LNCAP (cell line): ENCODE measurements at regions not wholly inside any gene's neighbourhood (a gene's known extent, or its start where the extent isn't known, plus 50 kb on each side); places are given as distances from the start of the nearest gene placed in this dataset.

Experiments
- TF ChIP-seq, protein P1 (sequence below): fragments of 450-650 bp; IDR thresholded peaks from 2 replicates; pipeline ENCODE4 v1.5.1; 2017; ENCODE audit warnings: mild to moderate bottlenecking

DNA sequence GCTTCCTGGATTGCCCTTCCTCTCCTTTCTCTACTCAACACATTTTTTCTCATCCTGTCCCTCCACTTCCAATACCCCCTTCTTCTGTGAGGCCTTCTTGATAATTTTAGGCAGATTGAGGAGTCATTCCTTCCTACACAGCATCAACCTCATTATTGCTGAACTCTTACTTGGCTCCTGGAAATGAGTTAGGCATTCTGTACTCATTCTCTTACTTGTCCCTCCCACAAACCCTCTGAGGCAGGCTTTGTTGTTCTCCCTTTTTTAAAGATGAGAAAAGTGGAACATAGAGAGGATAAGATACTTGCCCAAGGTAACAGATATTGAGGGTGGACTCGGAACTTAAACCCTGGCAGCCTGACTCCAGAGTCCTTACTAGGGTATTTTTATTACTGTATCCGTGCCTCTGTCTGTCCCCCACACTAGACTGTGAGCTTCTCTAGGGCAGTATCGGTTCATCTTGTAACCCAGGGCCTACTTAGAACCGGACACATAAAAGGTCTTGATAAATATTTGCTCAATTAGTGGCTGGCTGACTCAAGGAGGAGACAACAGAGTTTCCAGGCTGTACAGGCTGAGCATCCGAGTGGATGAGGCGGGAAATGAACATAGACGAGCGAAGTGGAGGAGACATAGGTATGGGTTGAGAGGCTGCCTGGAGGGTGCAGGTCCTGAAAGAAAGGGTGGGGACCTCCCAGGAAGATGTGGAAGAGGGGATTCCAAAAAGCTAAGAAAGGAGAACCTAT is 148.7 kb upstream of the ATP2B2 start:
- TF ChIP-seq, protein P1, sequence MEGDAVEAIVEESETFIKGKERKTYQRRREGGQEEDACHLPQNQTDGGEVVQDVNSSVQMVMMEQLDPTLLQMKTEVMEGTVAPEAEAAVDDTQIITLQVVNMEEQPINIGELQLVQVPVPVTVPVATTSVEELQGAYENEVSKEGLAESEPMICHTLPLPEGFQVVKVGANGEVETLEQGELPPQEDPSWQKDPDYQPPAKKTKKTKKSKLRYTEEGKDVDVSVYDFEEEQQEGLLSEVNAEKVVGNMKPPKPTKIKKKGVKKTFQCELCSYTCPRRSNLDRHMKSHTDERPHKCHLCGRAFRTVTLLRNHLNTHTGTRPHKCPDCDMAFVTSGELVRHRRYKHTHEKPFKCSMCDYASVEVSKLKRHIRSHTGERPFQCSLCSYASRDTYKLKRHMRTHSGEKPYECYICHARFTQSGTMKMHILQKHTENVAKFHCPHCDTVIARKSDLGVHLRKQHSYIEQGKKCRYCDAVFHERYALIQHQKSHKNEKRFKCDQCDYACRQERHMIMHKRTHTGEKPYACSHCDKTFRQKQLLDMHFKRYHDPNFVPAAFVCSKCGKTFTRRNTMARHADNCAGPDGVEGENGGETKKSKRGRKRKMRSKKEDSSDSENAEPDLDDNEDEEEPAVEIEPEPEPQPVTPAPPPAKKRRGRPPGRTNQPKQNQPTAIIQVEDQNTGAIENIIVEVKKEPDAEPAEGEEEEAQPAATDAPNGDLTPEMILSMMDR, result no peak

DNA sequence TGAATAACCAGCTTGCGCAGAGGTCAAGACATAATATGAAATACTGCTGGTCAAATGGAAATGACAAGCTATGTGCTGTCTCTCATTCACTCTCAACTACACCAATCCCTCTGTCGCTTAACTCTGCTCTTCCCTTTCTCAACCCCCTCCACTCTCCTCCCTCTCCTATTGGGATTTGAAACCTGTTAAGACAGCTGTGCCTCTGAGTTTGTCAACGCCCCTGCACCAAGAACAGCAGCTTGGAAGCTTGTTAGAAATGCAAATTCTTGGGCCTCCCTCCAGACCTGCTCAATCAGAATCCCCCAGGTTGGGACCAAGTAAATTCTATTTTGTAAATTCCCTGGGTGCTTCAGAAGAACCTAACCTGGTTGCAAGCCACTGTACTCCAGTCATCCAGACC is 149.7 kb upstream of the ATP2B2 start:
- TF ChIP-seq, protein P1, result no peak

DNA sequence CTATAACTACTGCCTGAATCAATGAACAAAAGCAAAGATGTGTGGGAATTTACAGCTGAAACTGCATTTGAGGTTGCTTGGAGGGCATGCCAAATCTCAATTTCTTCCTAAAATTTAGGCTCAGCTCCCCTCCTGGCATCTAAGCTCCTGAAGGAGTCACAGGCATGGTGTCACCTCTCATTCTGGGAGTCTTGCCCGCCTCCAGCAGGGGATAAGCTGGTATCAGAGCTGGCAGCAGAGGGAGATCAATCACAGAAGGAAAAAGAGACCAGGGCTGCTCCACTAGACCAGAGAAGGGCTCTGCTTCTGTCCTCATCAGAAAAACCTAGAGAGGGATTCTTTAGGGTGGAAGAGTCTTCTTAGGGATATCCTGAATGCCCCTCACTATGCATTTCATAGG is 150.4 kb upstream of the SLC6A11 start:
- TF ChIP-seq, protein P1, result no peak

DNA sequence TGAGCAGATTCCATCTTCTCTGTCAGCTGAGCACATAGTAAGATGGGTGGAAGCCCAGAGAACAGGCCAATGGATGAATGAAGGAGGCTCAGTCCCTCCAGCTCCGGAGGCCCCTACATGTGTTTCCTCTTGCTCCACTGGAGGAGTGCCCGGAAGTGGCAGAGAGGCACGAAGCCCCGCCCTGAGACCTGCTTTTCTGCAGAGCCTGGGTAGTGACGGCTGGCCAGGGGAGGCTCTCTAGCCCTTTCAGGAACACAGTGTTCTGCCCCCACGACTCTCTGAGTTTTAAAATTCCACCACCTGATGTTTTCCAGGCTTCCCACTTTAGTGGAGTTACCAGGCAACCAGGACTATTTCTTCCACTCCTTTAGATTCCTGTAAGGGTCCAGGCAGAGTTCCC is 149.4 kb upstream of the SLC6A11 start:
- TF ChIP-seq, protein P1, result no peak

DNA sequence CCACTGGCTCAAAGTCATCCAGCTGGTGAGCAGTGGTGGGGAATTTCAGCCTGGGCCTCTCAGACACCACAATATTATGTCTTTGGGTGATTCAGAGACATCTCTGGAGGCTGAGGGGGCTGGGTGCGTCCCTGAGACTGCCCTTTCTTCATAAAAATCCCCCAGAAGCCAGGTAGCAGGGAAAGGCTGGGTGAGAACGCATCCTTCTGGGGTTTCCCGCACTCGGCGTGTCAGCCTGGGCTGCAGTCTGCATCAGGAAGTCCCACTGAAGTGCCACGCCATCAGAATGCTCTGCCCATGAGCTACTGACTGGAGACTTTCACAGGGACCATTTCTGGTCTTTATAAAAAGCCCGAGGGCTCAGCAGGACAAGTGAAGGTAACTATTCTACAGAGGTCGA is 148.8 kb upstream of the SLC6A11 start:
- TF ChIP-seq, protein P1, result no peak

DNA sequence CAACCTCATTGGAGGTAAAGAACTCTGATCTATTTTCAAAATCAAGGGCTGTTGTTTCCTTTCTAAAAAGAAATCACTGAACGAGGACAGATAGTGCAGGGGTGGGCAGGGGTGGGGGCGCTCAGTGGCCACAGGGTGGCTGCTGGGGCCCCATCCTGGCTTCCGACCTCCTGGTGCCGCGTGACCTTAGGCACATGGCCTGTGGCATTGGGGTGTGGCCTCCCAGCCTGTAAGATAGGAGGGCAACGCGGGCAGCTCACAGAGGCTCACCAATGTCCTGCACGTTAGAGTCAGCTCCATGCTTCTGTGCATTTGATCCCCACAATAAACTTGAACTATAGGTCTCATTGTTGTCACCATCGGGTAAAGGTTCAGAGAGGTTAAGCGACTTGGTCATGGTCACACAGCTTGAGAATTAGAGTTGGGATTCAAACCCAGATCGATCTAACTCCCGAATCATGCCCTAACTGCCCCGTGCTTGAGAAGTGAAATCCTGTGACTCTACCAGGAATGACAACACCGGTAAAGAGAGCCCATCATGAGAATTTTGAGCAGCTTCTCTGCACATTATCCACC is 148.0 kb upstream of the SLC6A11 start:
- TF ChIP-seq, protein P1, result no peak

DNA sequence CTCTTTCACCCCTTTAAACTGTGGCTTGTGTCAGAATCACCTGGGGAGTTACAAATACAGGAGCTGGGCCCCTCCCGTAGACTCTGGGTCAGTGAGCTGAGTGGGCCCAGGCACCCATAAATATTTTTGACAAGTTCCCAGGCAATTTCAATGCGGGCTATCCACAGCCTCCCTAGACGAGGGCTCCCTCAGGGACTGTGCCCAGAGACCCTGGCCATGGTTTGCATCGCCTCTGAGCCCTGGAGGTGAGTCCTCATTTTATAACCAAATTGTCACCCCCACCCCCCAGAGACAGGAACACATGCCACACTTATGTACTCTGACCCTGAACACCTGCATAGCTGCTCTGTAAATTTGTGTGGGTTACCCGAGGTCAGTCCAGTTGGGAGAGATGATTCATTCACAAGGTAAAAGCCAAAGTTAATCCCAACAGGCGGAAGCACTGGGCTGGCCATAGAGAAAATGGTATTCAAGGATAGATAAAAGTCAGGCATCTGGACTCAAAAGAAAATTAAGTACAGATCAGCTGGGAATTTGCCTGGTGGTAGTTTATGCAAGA is 146.5 kb upstream of the SLC6A11 start:
- TF ChIP-seq, protein P1, result no peak
